Fibroblast of lung (primary cell): ENCODE measurements at regions not wholly inside any gene's neighbourhood (a gene's known extent, or its start where the extent isn't known, plus 50 kb on each side); places are given as distances from the start of the nearest gene placed in this dataset.

ENCODE experiments used
- DNase-seq, 2 donors: peaks; one replicate each; pipeline versions ENCODE4 v3.0.0 to v3.0.0-alpha.2; 2010; ENCODE audit warnings: low read depth in 2 of 2
- H2AFZ ChIP-seq: 2 replicates; pipeline ENCODE4 v1.5.1; 2012; ENCODE audit warnings: low read length, control low read depth, inconsistent platforms
- H3K27ac ChIP-seq: 2 replicates; pipeline ENCODE4 v1.5.1; 2011; ENCODE audit warnings: low read length, control low read depth; ENCODE audit not compliant: insufficient read depth
- H3K27me3 ChIP-seq: 2 replicates; pipeline ENCODE4 v1.5.1; 2011; ENCODE audit warnings: mild to moderate bottlenecking, low read length; ENCODE audit not compliant: control insufficient read depth, insufficient read depth
- H3K36me3 ChIP-seq: 2 replicates; pipeline ENCODE4 v1.5.1; 2011; ENCODE audit warnings: low read length; ENCODE audit not compliant: control insufficient read depth, insufficient read depth
- H3K4me1 ChIP-seq: 2 replicates; pipeline ENCODE4 v1.5.1; 2011; ENCODE audit warnings: low read length; ENCODE audit not compliant: control insufficient read depth, insufficient read depth; ENCODE audit errors: extremely low read depth
- H3K4me2 ChIP-seq: 2 replicates; pipeline ENCODE4 v1.5.1; 2011; ENCODE audit warnings: low read length, control low read depth; ENCODE audit not compliant: insufficient read depth; ENCODE audit errors: extremely low read depth
- H3K4me3 ChIP-seq, 4 experiments: fragments of 200-600 bp in 1 of 4; sonication (generic) in 1 of 4; replicated peaks in 1 of 4; 2 replicates each; pipeline ENCODE4 v1.5.1; 2011 to 2016; ENCODE audit warnings: low read length in 4 of 4, low read depth in 3 of 4, mild to moderate bottlenecking in 3 of 4, control low read depth in 2 of 4, inconsistent platforms in 1 of 4, mixed read lengths in 1 of 4; ENCODE audit not compliant: insufficient read depth in 1 of 4; ENCODE audit errors: control extremely low read depth in 1 of 4
- H3K79me2 ChIP-seq: 2 replicates; pipeline ENCODE4 v1.5.1; 2012; ENCODE audit warnings: mild to moderate bottlenecking, low read length, inconsistent platforms; ENCODE audit not compliant: control insufficient read depth, insufficient read depth
- H3K9ac ChIP-seq: 2 replicates; pipeline ENCODE4 v1.5.1; 2011; ENCODE audit warnings: mild to moderate bottlenecking, low read length, control low read depth; ENCODE audit not compliant: insufficient read depth
- H3K9me3 ChIP-seq: 2 replicates; pipeline ENCODE4 v1.5.1; 2012; ENCODE audit warnings: low read depth, low read length; ENCODE audit not compliant: control insufficient read depth, insufficient read depth
- H4K20me1 ChIP-seq: 2 replicates; pipeline ENCODE4 v1.5.1; 2011; ENCODE audit warnings: low read length; ENCODE audit not compliant: control insufficient read depth, insufficient read depth; ENCODE audit errors: extremely low read depth
- EZH2 ChIP-seq: IDR thresholded peaks from 2 replicates; pipeline ENCODE4 v1.5.1; 2012; ENCODE audit warnings: low read length, control low read depth, mild to moderate bottlenecking; ENCODE audit errors: missing control alignments
- TF ChIP-seq, protein P1 (sequence below), 2 donors: IDR thresholded peaks in 1 of 2; conservative IDR thresholded peaks in 1 of 2; 1 replicate in 1 of 2; 2 replicates in 1 of 2; pipeline ENCODE4 v1.5.1; 2011 to 2012; ENCODE audit warnings: low read length in 2 of 2, control low read depth in 1 of 2, inconsistent platforms in 1 of 2, low read depth in 1 of 2, mild to moderate bottlenecking in 1 of 2

DNA sequence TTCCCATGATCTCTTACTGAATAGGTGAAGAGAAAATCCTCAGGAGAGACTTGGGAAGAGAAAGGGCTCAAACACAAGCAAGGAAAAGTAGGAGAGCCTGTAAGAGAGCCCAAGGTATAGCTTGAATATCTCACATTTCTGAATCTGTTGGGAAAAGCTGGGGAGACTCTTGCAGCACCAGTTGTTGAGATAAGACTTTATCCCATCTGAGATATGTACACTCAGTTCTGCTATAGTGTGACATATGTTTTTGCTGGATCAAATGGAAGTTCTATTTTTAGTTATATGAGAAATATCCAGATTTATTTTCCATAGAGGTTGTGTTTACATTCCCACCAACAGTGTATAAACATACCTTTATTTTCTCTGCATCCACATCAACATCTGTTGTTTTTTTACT is 246.1 kb downstream of the NDFIP2 start:
- Histone ChIP-seq H3K9me3 (no peaks in the 10 kb centered on the region), H3K27me3 (no peaks in the 10 kb centered on the region), H4K20me1 (no peaks in the 10 kb centered on the region), H3K4me1 (no peaks in the 10 kb centered on the region), H3K79me2 (no peaks in the 10 kb centered on the region), H3K27ac (no peak overlapping the region), H3K36me3 (no peaks in the 10 kb centered on the region), H3K4me2 (no peak overlapping the region), H3K9ac (no peak overlapping the region), H2AFZ (no peak overlapping the region), H3K4me3 (no peak overlapping the region)
- TF ChIP-seq, protein P1, sequence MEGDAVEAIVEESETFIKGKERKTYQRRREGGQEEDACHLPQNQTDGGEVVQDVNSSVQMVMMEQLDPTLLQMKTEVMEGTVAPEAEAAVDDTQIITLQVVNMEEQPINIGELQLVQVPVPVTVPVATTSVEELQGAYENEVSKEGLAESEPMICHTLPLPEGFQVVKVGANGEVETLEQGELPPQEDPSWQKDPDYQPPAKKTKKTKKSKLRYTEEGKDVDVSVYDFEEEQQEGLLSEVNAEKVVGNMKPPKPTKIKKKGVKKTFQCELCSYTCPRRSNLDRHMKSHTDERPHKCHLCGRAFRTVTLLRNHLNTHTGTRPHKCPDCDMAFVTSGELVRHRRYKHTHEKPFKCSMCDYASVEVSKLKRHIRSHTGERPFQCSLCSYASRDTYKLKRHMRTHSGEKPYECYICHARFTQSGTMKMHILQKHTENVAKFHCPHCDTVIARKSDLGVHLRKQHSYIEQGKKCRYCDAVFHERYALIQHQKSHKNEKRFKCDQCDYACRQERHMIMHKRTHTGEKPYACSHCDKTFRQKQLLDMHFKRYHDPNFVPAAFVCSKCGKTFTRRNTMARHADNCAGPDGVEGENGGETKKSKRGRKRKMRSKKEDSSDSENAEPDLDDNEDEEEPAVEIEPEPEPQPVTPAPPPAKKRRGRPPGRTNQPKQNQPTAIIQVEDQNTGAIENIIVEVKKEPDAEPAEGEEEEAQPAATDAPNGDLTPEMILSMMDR (conservative IDR thresholded peaks at IDR 0.05 in 1 of 2, IDR thresholded peaks at IDR 0.05 in 1 of 2; ENCODE audit: low read depth in 1 of 2, low read length in 2 of 2) = no peak
- no peak for TF ChIP-seq EZH2
- DNase-seq = no peak

DNA sequence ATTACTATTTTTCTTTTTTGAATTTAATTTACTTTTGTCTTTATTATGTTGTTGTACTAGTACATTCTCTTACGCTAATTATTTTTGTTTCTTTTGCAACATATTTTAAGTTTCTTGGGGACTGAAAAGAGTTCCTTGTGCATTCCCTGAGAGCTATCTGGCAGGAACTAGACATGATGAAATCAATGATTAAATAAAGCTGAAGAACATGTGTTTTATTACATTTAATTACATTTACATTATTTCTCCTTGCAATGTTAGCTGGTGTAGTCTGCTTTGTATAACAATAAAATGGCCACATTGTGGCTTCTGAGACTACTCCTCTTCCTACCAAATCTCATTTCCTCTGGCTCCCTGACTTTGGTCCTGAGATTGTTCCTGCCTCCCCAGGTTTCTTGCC is 244.9 kb downstream of the NDFIP2 start:
- H3K9me3 ChIP-seq = no peaks in the 10 kb centered on the region
- no peaks in the 10 kb centered on the region for H3K4me1 ChIP-seq
- H3K36me3 ChIP-seq = no peaks in the 10 kb centered on the region
- no peak for DNase-seq
- no peaks in the 10 kb centered on the region for H3K27me3 ChIP-seq
- H3K4me2 ChIP-seq = no peak overlapping the region
- no peak overlapping the region for H3K9ac ChIP-seq
- H3K79me2 ChIP-seq = no peaks in the 10 kb centered on the region
- no peak overlapping the region for H2AFZ ChIP-seq
- no peaks in the 10 kb centered on the region for H4K20me1 ChIP-seq
- no peak for TF ChIP-seq EZH2
- TF ChIP-seq, protein P1 (conservative IDR thresholded peaks at IDR 0.05 in 1 of 2, IDR thresholded peaks at IDR 0.05 in 1 of 2; ENCODE audit: low read depth in 1 of 2, low read length in 2 of 2) = no peak
- no peak overlapping the region for H3K27ac ChIP-seq
- no peak overlapping the region for H3K4me3 ChIP-seq

DNA sequence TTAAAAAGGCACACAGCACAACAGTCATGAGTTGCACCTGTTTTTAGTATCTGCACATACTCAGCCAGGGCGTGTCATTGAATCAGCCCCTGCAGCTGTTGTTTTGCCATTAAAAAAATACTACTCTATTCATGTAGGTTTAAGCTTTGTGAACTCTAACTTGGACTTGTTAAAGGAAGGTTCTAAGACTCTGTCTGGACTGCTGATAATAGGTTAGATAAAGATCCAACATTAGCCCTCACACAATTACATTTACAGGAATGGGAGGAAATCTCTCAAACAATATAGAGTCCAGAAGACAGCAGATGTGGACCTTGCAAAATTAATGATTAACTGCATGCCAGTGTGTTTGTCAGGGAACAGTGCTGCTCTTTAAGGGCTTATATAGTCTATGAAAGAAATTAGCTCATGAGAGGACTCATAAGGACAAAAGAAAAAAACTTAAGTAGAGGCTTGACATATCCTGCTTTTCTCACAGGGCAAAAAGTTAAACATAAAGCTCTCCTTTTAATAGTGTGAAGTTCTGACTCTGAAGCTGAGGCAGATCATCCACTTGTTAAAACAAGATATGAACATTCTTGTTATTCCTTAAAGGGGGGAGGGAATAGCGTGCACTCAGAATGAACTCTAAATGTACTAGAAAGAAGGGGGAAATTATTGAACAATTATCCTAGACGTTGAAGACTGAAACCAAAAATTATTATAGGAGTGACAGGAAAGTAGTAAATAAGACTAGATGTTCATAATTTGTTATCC is 243.6 kb downstream of the NDFIP2 start:
- H3K4me1 ChIP-seq = no peaks in the 10 kb centered on the region
- no peaks in the 10 kb centered on the region for H4K20me1 ChIP-seq
- H3K4me2 ChIP-seq = no peak overlapping the region
- H3K27ac ChIP-seq = no peak overlapping the region
- no peaks in the 10 kb centered on the region for H3K27me3 ChIP-seq
- H3K9ac ChIP-seq = no peak overlapping the region
- H3K9me3 ChIP-seq = no peaks in the 10 kb centered on the region
- H3K36me3 ChIP-seq = no peaks in the 10 kb centered on the region
- no peak overlapping the region for H2AFZ ChIP-seq
- H3K79me2 ChIP-seq = no peaks in the 10 kb centered on the region
- no peak for TF ChIP-seq EZH2
- TF ChIP-seq, protein P1 (conservative IDR thresholded peaks at IDR 0.05 in 1 of 2, IDR thresholded peaks at IDR 0.05 in 1 of 2; ENCODE audit: low read depth in 1 of 2, low read length in 2 of 2) = no peak
- H3K4me3 ChIP-seq = no peak overlapping the region
- peak in 1 of 2 donors; percentile 62 for DNase-seq
